Neural crest cell (in vitro differentiated cells): ENCODE measurements at regions not wholly inside any gene's neighbourhood (a gene's known extent, or its start where the extent isn't known, plus 50 kb on each side); places are given as distances from the start of the nearest gene placed in this dataset.

Experiments used
- DNase-seq: peaks from one replicate; pipeline ENCODE4 v3.0.0; 2021; ENCODE audit warnings: low read depth, mixed read lengths, low spot score
- H3K27ac Mint-ChIP-seq: one replicate; pipeline ENCODE4 v1.8.0; 2021; ENCODE audit warnings: mild to moderate bottlenecking, mixed read lengths; ENCODE audit not compliant: unreplicated experiment
- H3K27me3 Mint-ChIP-seq: 2 replicates; pipeline ENCODE4 v1.8.0; 2021; ENCODE audit warnings: low read depth, mild to moderate bottlenecking, mixed read lengths
- H3K36me3 Mint-ChIP-seq: 2 replicates; pipeline ENCODE4 v1.8.0; 2021; ENCODE audit warnings: low read depth, mild to moderate bottlenecking, mixed read lengths
- H3K4me1 Mint-ChIP-seq: 2 replicates; pipeline ENCODE4 v1.8.0; 2021; ENCODE audit warnings: mixed read lengths
- H3K4me3 Mint-ChIP-seq: one replicate; pipeline ENCODE4 v1.8.0; 2021; ENCODE audit warnings: mild to moderate bottlenecking, mixed read lengths
- H3K9me3 Mint-ChIP-seq: 2 replicates; pipeline ENCODE4 v1.8.0; 2021; ENCODE audit warnings: mixed read lengths
- TF ChIP-seq, protein P1 (sequence below): fragments of 200-600 bp; sonication (generic); conservative IDR thresholded peaks from 2 replicates; pipeline ENCODE4 v1.5.0; 2021; ENCODE audit warnings: antibody characterized with exemption, mild to moderate bottlenecking

DNA sequence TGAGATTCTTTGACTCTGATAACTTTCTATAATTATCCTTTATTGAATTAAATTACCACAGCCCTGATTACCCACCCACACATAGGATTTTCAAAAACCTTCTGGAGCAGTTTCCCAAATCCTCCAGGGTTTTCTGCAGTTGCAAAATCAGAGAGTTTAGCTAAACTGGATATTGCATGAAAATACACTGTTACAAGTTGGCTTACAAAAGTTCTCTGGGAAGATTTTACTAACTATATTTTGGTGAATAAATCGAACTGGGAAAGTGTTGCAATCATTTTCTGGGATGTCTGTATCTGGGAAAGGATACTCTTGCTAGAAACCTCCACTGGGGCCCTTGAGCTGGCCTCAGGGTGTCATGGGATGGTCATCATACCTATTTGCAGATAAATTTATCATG is 97.6 kb upstream of the STMND1 start:
- H3K27me3 Mint-ChIP-seq = peaks cover 25% of the 10 kb centered on the region
- no peak overlapping the region for H3K27ac Mint-ChIP-seq
- no peaks in the 10 kb centered on the region for H3K4me1 Mint-ChIP-seq
- TF ChIP-seq, protein P1, sequence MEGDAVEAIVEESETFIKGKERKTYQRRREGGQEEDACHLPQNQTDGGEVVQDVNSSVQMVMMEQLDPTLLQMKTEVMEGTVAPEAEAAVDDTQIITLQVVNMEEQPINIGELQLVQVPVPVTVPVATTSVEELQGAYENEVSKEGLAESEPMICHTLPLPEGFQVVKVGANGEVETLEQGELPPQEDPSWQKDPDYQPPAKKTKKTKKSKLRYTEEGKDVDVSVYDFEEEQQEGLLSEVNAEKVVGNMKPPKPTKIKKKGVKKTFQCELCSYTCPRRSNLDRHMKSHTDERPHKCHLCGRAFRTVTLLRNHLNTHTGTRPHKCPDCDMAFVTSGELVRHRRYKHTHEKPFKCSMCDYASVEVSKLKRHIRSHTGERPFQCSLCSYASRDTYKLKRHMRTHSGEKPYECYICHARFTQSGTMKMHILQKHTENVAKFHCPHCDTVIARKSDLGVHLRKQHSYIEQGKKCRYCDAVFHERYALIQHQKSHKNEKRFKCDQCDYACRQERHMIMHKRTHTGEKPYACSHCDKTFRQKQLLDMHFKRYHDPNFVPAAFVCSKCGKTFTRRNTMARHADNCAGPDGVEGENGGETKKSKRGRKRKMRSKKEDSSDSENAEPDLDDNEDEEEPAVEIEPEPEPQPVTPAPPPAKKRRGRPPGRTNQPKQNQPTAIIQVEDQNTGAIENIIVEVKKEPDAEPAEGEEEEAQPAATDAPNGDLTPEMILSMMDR = no peak
- peaks cover 7% of the 10 kb centered on the region for H3K9me3 Mint-ChIP-seq
- DNase-seq = no peak
- no peak overlapping the region for H3K4me3 Mint-ChIP-seq
- peaks cover 2% of the 10 kb centered on the region for H3K36me3 Mint-ChIP-seq

DNA sequence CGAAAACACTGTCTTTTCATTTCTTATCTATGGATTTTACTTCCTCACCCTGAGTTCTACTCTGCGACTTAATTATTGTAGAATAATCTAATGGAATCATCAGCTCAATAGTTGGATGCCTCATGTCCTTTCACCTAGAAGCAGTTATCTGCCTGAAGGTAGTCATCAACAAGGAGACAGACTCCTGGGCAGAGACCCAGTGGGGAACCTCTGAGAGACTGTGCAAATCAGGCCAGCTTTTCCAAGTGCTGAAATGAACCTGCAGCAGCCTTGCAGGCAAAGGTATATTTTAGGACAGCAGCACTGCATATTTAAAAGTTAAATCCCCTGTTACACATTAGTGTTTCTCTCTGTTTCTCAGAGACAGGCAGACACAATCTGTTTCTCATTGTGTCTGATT is 99.7 kb upstream of the STMND1 start:
- TF ChIP-seq, protein P1 = no peak
- no peak overlapping the region for H3K4me3 Mint-ChIP-seq
- no peak for DNase-seq

DNA sequence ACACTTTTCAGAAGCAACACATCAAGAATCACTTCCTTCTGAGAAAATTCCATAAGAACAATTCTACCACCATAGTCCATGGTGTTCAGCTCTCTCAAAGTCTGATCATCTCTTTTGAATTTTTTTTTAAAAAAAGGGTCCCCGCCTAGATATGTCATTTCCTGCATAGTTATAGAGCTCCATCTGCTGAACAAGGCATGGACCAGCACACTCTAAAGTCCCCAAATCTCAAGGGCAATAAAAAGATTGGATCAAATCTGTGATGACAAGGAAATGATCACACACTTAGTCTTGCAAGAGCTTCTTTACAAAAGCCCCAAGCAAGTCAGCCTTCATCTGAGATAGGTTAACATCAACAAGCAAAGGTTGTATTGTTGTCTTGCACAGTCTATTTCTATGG is 100.7 kb upstream of the STMND1 start:
- H3K36me3 Mint-ChIP-seq = peaks cover 2% of the 10 kb centered on the region
- H3K4me1 Mint-ChIP-seq = no peaks in the 10 kb centered on the region
- no peak overlapping the region for H3K4me3 Mint-ChIP-seq
- H3K9me3 Mint-ChIP-seq = peaks cover 5% of the 10 kb centered on the region
- DNase-seq = no peak
- peaks cover 25% of the 10 kb centered on the region for H3K27me3 Mint-ChIP-seq
- TF ChIP-seq, protein P1 = no peak
- no peak overlapping the region for H3K27ac Mint-ChIP-seq

More for the DNA sequence above, 99.7 kb upstream of the STMND1 start:
- Mint-ChIP-seq H3K36me3 (peaks cover 2% of the 10 kb centered on the region), H3K27ac (no peak overlapping the region), H3K27me3 (peaks cover 25% of the 10 kb centered on the region), H3K9me3 (peaks cover 5% of the 10 kb centered on the region), H3K4me1 (no peaks in the 10 kb centered on the region)

DNA sequence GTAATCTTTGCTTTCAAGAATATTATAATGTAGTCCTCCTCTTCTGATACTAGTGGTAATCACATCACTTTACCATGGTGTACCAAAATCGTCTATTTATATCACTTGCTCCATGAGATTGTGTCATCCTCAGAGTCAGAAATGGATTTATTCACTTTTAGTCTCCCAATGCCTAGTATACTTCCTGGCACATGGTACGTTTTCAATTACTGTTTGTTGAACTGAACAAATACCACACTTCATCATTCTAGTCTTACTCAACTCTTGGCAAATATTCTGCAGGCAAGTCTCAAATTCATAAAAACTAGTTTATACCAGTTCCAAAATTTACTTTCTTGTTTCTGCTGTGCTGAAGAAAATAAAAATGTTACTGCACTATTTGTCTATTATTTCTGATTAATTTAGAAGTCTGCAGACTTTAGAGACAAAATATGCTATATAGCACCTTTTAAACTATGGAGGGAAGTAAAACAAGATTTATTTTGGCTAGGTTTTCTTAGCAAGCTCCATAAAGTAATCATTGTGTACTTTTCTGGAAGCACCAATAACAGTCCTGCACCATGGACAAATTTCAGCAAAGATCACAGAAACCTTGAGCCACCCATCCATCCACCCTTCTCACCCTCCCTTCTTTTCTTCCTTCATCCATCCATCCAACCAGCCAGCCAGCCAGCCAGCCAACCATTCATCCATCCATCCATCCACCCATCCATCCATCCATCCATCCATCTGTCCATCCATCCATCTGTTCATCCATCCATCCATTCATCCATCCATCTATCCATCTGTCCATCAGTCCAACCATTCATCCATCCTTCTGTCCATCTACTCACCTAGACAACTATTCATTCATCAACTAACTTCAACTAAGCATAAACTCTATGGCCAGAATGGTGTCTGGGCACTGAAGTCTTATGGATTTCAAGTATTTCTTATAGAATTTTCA is 102.1 kb upstream of the STMND1 start:
- Mint-ChIP-seq H3K4me3 (no peak overlapping the region), H3K27ac (no peak overlapping the region), H3K4me1 (no peaks in the 10 kb centered on the region), H3K36me3 (no peaks in the 10 kb centered on the region), H3K27me3 (peaks cover 25% of the 10 kb centered on the region), H3K9me3 (peaks cover 3% of the 10 kb centered on the region)
- no peak for DNase-seq
- TF ChIP-seq, protein P1 = no peak

DNA sequence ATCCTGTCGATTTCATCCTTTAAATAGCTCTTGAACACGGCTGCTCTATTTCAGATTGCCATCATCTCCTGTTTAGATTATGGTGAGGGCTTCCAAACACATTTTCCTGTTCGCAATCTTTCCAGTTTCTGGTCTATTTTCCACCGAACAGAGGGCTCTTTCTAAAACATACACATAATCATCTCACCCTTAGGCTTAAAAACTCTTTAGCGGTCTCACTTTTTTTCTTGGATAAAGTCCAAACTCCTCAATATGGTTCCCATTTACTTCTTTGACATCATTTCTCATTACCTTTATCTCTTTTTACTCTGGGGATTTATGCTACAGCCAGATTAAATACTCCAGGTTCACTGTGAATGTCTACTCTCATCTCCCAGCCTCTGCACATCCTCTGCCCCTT is 103.4 kb upstream of the STMND1 start:
- Mint-ChIP-seq H3K27ac (no peak overlapping the region), H3K36me3 (no peaks in the 10 kb centered on the region), H3K27me3 (peaks cover 16% of the 10 kb centered on the region), H3K4me3 (no peak overlapping the region), H3K9me3 (peaks cover 3% of the 10 kb centered on the region), H3K4me1 (no peaks in the 10 kb centered on the region)
- no peak for DNase-seq
- TF ChIP-seq, protein P1 = no peak
